ENCODE measurements at regions not wholly inside any gene's neighbourhood (a gene's known extent, or its start where the extent isn't known, plus 50 kb on each side); places are given as distances from the start of the nearest gene placed in this dataset.

GRCh38 chr5:90285581-90285980 is 124.0 kb downstream of the CETN3 start:
- no peaks in the 10 kb centered on the region for H3K36me3 ChIP-seq (ENCODE audit: control insufficient read depth, insufficient read depth, low read length)
- TF ChIP-seq POLR2AphosphoS5 (IDR thresholded peaks at IDR 0.05; ENCODE audit: low read depth, low read length) (no peak), CTCF (IDR thresholded peaks at IDR 0.05) (no peak), SIN3A (IDR thresholded peaks at IDR 0.05; ENCODE audit: borderline replicate concordance, insufficient read depth, low read depth, low read length) (no peak), TCF7L2 (IDR thresholded peaks at IDR 0.05; ENCODE audit: low read depth, low read length) (no peak), REST (IDR thresholded peaks at IDR 0.05; ENCODE audit: insufficient read depth in 1 of 2, low read depth in 2 of 2, low read length in 1 of 2) (no peak)
- in situ Hi-C loops (cut with HindIII; ENCODE audit: low pct_unique_long_range_greater_than_20kb, low sequenced_read_pairs) (no loop called here), intact Hi-C loops (cut with micrococcal nuclease; ENCODE audit: unreplicated experiment) (no loop called here)
- no TSS peak for BruUV-seq (replicated peaks)
- H3K4me3 ChIP-seq (ENCODE audit: low read depth in 2 of 2, low read length in 2 of 2), result no peak overlapping the region
- H3K27me3 ChIP-seq (ENCODE audit: control insufficient read depth, insufficient read depth, low read length), result no peaks in the 10 kb centered on the region; the same call in 1 of the 2 replicates
- H3K27ac ChIP-seq (ENCODE audit: low read length), result no peak overlapping the region
- ChIA-PET POLR2A (no interaction called here), CTCF (no interaction called here)
- H3K4me1 ChIP-seq (ENCODE audit: control insufficient read depth, insufficient read depth, low read length), result no peaks in the 10 kb centered on the region
- no peaks in the 10 kb centered on the region for H3K9me3 ChIP-seq (ENCODE audit: control insufficient read depth, insufficient read depth, low read depth, low read length)
- DNase-seq (ENCODE audit: low read depth, low spot score) (no peak), ATAC-seq (no peak)

- no peak overlapping the region for H3K4me3 ChIP-seq (ENCODE audit: low read depth in 2 of 2, low read length in 2 of 2)
- ChIA-PET POLR2A (no interaction called here), CTCF (no interaction called here)
- BruUV-seq (replicated peaks), result no TSS peak
- no peak overlapping the region for H3K27ac ChIP-seq (ENCODE audit: low read length)
- DNase-seq (ENCODE audit: low read depth, low spot score) (no peak), ATAC-seq (no peak)
- intact Hi-C loops (cut with micrococcal nuclease; ENCODE audit: unreplicated experiment) (no loop called here), in situ Hi-C loops (cut with HindIII; ENCODE audit: low pct_unique_long_range_greater_than_20kb, low sequenced_read_pairs) (no loop called here)
- H3K9me3 ChIP-seq (ENCODE audit: control insufficient read depth, insufficient read depth, low read depth, low read length), result no peaks in the 10 kb centered on the region
- H3K36me3 ChIP-seq (ENCODE audit: control insufficient read depth, insufficient read depth, low read length), result no peaks in the 10 kb centered on the region
- no peak for TF ChIP-seq TCF7L2 (IDR thresholded peaks at IDR 0.05; ENCODE audit: low read depth, low read length)
- TF ChIP-seq CTCF (IDR thresholded peaks at IDR 0.05), result no peak
- TF ChIP-seq SIN3A (IDR thresholded peaks at IDR 0.05; ENCODE audit: borderline replicate concordance, insufficient read depth, low read depth, low read length), result no peak
- TF ChIP-seq POLR2AphosphoS5 (IDR thresholded peaks at IDR 0.05; ENCODE audit: low read depth, low read length), result no peak
- no peak for TF ChIP-seq REST (IDR thresholded peaks at IDR 0.05; ENCODE audit: insufficient read depth in 1 of 2, low read depth in 2 of 2, low read length in 1 of 2)
- H3K27me3 ChIP-seq (ENCODE audit: control insufficient read depth, insufficient read depth, low read length), result no peaks in the 10 kb centered on the region; the same call in 1 of the 2 replicates
- H3K4me1 ChIP-seq (ENCODE audit: control insufficient read depth, insufficient read depth, low read length), result no peaks in the 10 kb centered on the region
Observed at GRCh38 chr5:90284375-90284774, 125.2 kb downstream of the CETN3 start.
